CD4-positive, CD25-positive, alpha-beta regulatory T cell (primary cell): ENCODE measurements at regions not wholly inside any gene's neighbourhood (a gene's known extent, or its start where the extent isn't known, plus 50 kb on each side); places are given as distances from the start of the nearest gene placed in this dataset.
"Not testable (repeated sequence)": the region's sequence is repeated elsewhere in the genome, so short reads cannot be mapped to it uniquely, and the experiment has no call there.

ENCODE experiments used
- ATAC-seq, 2 donors: fragments of 150-1000 bp; cut with Tn5 transposase; one replicate each; pipeline ENCODE4 v1.10.0; 2021; ENCODE audit warnings: low read depth in 2 of 2, moderate number of reproducible peaks in 2 of 2, moderate library complexity in 1 of 2
- DNase-seq, 3 donors: peaks; one replicate each; pipeline versions ENCODE4 v3.0.0 to v3.0.0-alpha.2; 2012 to 2022; ENCODE audit warnings: mixed read lengths in 1 of 3
- H3K27ac ChIP-seq: one replicate; pipeline ENCODE4 v1.7.0; 2013; ENCODE audit warnings: mild to moderate bottlenecking, low read length; ENCODE audit not compliant: insufficient read depth, poor library complexity, severe bottlenecking
- H3K27me3 ChIP-seq: one replicate; pipeline ENCODE4 v1.7.0; 2013; ENCODE audit warnings: low read length; ENCODE audit not compliant: control insufficient read depth, insufficient read depth
- H3K36me3 ChIP-seq: one replicate; pipeline ENCODE4 v1.7.0; 2013; ENCODE audit warnings: mild to moderate bottlenecking, low read length, moderate library complexity; ENCODE audit not compliant: control insufficient read depth, insufficient read depth
- H3K4me1 ChIP-seq: 2 replicates; pipeline ENCODE4 v1.7.0; 2013; ENCODE audit warnings: mild to moderate bottlenecking, low read length; ENCODE audit not compliant: insufficient read depth, control insufficient read depth, poor library complexity, severe bottlenecking
- H3K4me3 ChIP-seq: one replicate; pipeline ENCODE4 v1.7.0; 2013; ENCODE audit warnings: low read depth, mild to moderate bottlenecking, low read length, moderate library complexity
- H3K9me3 ChIP-seq, 2 experiments: 1 replicate in 1 of 2; 2 replicates in 1 of 2; pipeline ENCODE4 v1.7.0; 2013; ENCODE audit warnings: low read length in 2 of 2, mild to moderate bottlenecking in 1 of 2, moderate library complexity in 1 of 2; ENCODE audit not compliant: control insufficient read depth in 2 of 2
- H3K27ac Mint-ChIP-seq, 3 donors: one replicate each; pipeline ENCODE4 v1.8.0; 2020 to 2022; ENCODE audit warnings: mild to moderate bottlenecking in 3 of 3, mixed read lengths in 3 of 3, moderate library complexity in 2 of 3
- H3K27me3 Mint-ChIP-seq: one replicate; pipeline ENCODE4 v1.8.0; 2022; ENCODE audit warnings: mild to moderate bottlenecking, mixed read lengths
- H3K36me3 Mint-ChIP-seq: one replicate; pipeline ENCODE4 v1.8.0; 2020; ENCODE audit warnings: mixed read lengths
- H3K4me1 Mint-ChIP-seq, 4 donors: one replicate each; pipeline ENCODE4 v1.8.0; 2020 to 2022; ENCODE audit warnings: mixed read lengths in 4 of 4, mild to moderate bottlenecking in 1 of 4
- H3K4me3 Mint-ChIP-seq, 4 donors: one replicate each; pipeline ENCODE4 v1.8.0; 2020 to 2022; ENCODE audit warnings: mild to moderate bottlenecking in 4 of 4, mixed read lengths in 4 of 4, moderate library complexity in 3 of 4
- H3K9me3 Mint-ChIP-seq, 7 donors: one replicate each; pipeline ENCODE4 v1.8.0; 2020 to 2022; ENCODE audit warnings: mixed read lengths in 7 of 7, mild to moderate bottlenecking in 3 of 7, moderate library complexity in 2 of 7

- Histone ChIP-seq H3K4me1 (no peaks in the 10 kb centered on the region), H3K4me3 (no peak overlapping the region), H3K36me3 (no peaks in the 10 kb centered on the region), H3K27ac (no peak overlapping the region), H3K9me3 (no peaks in the 10 kb centered on the region), H3K27me3 (no peaks in the 10 kb centered on the region)
- H3K27me3 Mint-ChIP-seq = no peaks in the 10 kb centered on the region
- no peaks in the 10 kb centered on the region for H3K4me1 Mint-ChIP-seq
- no peak for ATAC-seq
- H3K27ac Mint-ChIP-seq = no peak overlapping the region
- no peak for DNase-seq
- H3K4me3 Mint-ChIP-seq = no peak overlapping the region
- H3K9me3 Mint-ChIP-seq = peaks cover 2 to 16% (median 10%) of the 10 kb centered on the region in 7 donors
- H3K36me3 Mint-ChIP-seq = no peaks in the 10 kb centered on the region
Observed at GRCh38 chr3:94372026-94372425, 309.2 kb downstream of the NSUN3 start.

GRCh38 chr3:94373456-94373855 lies 310.6 kb downstream of the NSUN3 start:
- Histone ChIP-seq H3K9me3 (no peaks in the 10 kb centered on the region), H3K4me1 (no peaks in the 10 kb centered on the region), H3K4me3 (no peak overlapping the region), H3K27me3 (no peaks in the 10 kb centered on the region), H3K27ac (no peak overlapping the region), H3K36me3 (no peaks in the 10 kb centered on the region)
- Mint-ChIP-seq H3K36me3 (no peaks in the 10 kb centered on the region), H3K9me3 (peaks cover 2 to 14% (median 12%) of the 10 kb centered on the region in 7 donors), H3K27ac (no peak overlapping the region), H3K4me1 (no peaks in the 10 kb centered on the region), H3K27me3 (no peaks in the 10 kb centered on the region), H3K4me3 (no peak overlapping the region)
- no peak for DNase-seq
- no peak for ATAC-seq

- ATAC-seq (no peak), DNase-seq (no peak)
- no peaks in the 10 kb centered on the region for H3K27me3 ChIP-seq
- H3K36me3 Mint-ChIP-seq = no peaks in the 10 kb centered on the region
- H3K4me3 ChIP-seq = no peak overlapping the region
- H3K9me3 Mint-ChIP-seq = peaks cover 2 to 14% (median 8%) of the 10 kb centered on the region in 7 donors
- H3K27me3 Mint-ChIP-seq = no peaks in the 10 kb centered on the region
- H3K4me3 Mint-ChIP-seq = no peak overlapping the region
- H3K27ac Mint-ChIP-seq = no peak overlapping the region
- H3K9me3 ChIP-seq = no peaks in the 10 kb centered on the region
- no peaks in the 10 kb centered on the region for H3K4me1 Mint-ChIP-seq
- no peaks in the 10 kb centered on the region for H3K36me3 ChIP-seq
- no peaks in the 10 kb centered on the region for H3K4me1 ChIP-seq
- no peak overlapping the region for H3K27ac ChIP-seq
Observed at GRCh38 chr3:94374439-94375161, 311.7 kb downstream of the NSUN3 start.

GRCh38 chr3:94377123-94377696 lies 314.3 kb downstream of the NSUN3 start:
- not testable (repeated sequence) for H3K27ac ChIP-seq, H3K4me3 ChIP-seq, H3K36me3 Mint-ChIP-seq, H3K9me3 Mint-ChIP-seq, ATAC-seq, H3K4me1 ChIP-seq, H3K4me1 Mint-ChIP-seq, H3K27ac Mint-ChIP-seq, H3K36me3 ChIP-seq, H3K4me3 Mint-ChIP-seq, H3K27me3 Mint-ChIP-seq, H3K9me3 ChIP-seq, H3K27me3 ChIP-seq, DNase-seq

GRCh38 chr3:94377863-94378262 lies 315.0 kb downstream of the NSUN3 start:
- not testable (repeated sequence) for H3K4me3 ChIP-seq, H3K4me3 Mint-ChIP-seq, H3K27ac Mint-ChIP-seq, H3K27me3 ChIP-seq, DNase-seq, H3K27ac ChIP-seq, H3K36me3 Mint-ChIP-seq, H3K4me1 ChIP-seq, H3K27me3 Mint-ChIP-seq, ATAC-seq, H3K4me1 Mint-ChIP-seq, H3K36me3 ChIP-seq, H3K9me3 ChIP-seq
- peaks cover 0 to 11% (median 2%) of the 10 kb centered on the region in 7 donors for H3K9me3 Mint-ChIP-seq

GRCh38 chr3:94378322-94378721 lies 315.5 kb downstream of the NSUN3 start:
- no peak for ATAC-seq
- no peaks in the 10 kb centered on the region for H3K36me3 ChIP-seq

GRCh38 chr3:94379264-94379663 lies 316.4 kb downstream of the NSUN3 start:
- no peak for ATAC-seq
- Mint-ChIP-seq H3K27ac (no peak overlapping the region), H3K27me3 (no peaks in the 10 kb centered on the region), H3K4me3 (no peak overlapping the region), H3K4me1 (no peaks in the 10 kb centered on the region), H3K9me3 (peaks cover 0 to 13% (median 4%) of the 10 kb centered on the region in 7 donors), H3K36me3 (no peaks in the 10 kb centered on the region)
- no peaks in the 10 kb centered on the region for H3K36me3 ChIP-seq
- no peaks in the 10 kb centered on the region for H3K9me3 ChIP-seq
- no peaks in the 10 kb centered on the region for H3K27me3 ChIP-seq
- no peak overlapping the region for H3K27ac ChIP-seq
- H3K4me1 ChIP-seq = no peaks in the 10 kb centered on the region
- H3K4me3 ChIP-seq = no peak overlapping the region
- no peak for DNase-seq

More at GRCh38 chr3:94378322-94378721, 315.5 kb downstream of the NSUN3 start:
- no peak for DNase-seq
- H3K4me1 Mint-ChIP-seq = no peaks in the 10 kb centered on the region
- no peaks in the 10 kb centered on the region for H3K9me3 ChIP-seq
- no peaks in the 10 kb centered on the region for H3K27me3 Mint-ChIP-seq
- no peaks in the 10 kb centered on the region for H3K27me3 ChIP-seq
- no peaks in the 10 kb centered on the region for H3K36me3 Mint-ChIP-seq
- no peak overlapping the region for H3K27ac Mint-ChIP-seq
- no peak overlapping the region for H3K4me3 ChIP-seq
- H3K4me3 Mint-ChIP-seq = no peak overlapping the region
- H3K9me3 Mint-ChIP-seq = peaks cover 0 to 11% (median 2%) of the 10 kb centered on the region in 7 donors
- H3K27ac ChIP-seq = no peak overlapping the region
- H3K4me1 ChIP-seq = no peaks in the 10 kb centered on the region

- Histone ChIP-seq H3K9me3 (no peaks in the 10 kb centered on the region), H3K4me3 (no peak overlapping the region), H3K4me1 (no peaks in the 10 kb centered on the region), H3K27me3 (no peaks in the 10 kb centered on the region), H3K36me3 (no peaks in the 10 kb centered on the region), H3K27ac (no peak overlapping the region)
- Mint-ChIP-seq H3K27me3 (no peaks in the 10 kb centered on the region), H3K27ac (no peak overlapping the region), H3K9me3 (peaks cover 0 to 5% (median 2%) of the 10 kb centered on the region in 7 donors), H3K36me3 (no peaks in the 10 kb centered on the region), H3K4me1 (no peaks in the 10 kb centered on the region), H3K4me3 (no peak overlapping the region)
- DNase-seq = no peak
- no peak for ATAC-seq
Observed at GRCh38 chr3:94394885-94395284, 332.0 kb downstream of the NSUN3 start.
